Trophoblast cell (in vitro differentiated cells and primary cell): ENCODE measurements at regions not wholly inside any gene's neighbourhood (a gene's known extent, or its start where the extent isn't known, plus 50 kb on each side); places are given as distances from the start of the nearest gene placed in this dataset.

Experiments
- DNase-seq, 2 donors: peaks; one replicate each; pipeline ENCODE4 v3.0.0-alpha.2; 2016
- H2AFZ ChIP-seq: 2 replicates; pipeline ENCODE4 v1.6.1; 2013; ENCODE audit warnings: low read length, moderate library complexity, mild to moderate bottlenecking; ENCODE audit not compliant: insufficient read depth, poor library complexity
- H2AK5ac ChIP-seq: 2 replicates; pipeline ENCODE4 v1.6.1; 2013; ENCODE audit warnings: mild to moderate bottlenecking, low read length
- H2BK120ac ChIP-seq: 2 replicates; pipeline ENCODE4 v1.6.1; 2013; ENCODE audit warnings: low read length, mild to moderate bottlenecking, moderate library complexity; ENCODE audit not compliant: insufficient read depth, poor library complexity
- H2BK12ac ChIP-seq: 2 replicates; pipeline ENCODE4 v1.6.1; 2013; ENCODE audit warnings: mild to moderate bottlenecking, low read length, moderate library complexity
- H2BK5ac ChIP-seq: 2 replicates; pipeline ENCODE4 v1.6.1; 2013; ENCODE audit warnings: low read length, low read depth, moderate library complexity, mild to moderate bottlenecking; ENCODE audit not compliant: poor library complexity
- H3K14ac ChIP-seq: 2 replicates; pipeline ENCODE4 v1.6.1; 2013; ENCODE audit warnings: mild to moderate bottlenecking, low read length
- H3K18ac ChIP-seq: 2 replicates; pipeline ENCODE4 v1.6.1; 2013; ENCODE audit warnings: mild to moderate bottlenecking, low read length
- H3K23ac ChIP-seq: 2 replicates; pipeline ENCODE4 v1.6.1; 2013; ENCODE audit warnings: low read length
- H3K27ac ChIP-seq: 2 replicates; pipeline ENCODE4 v1.5.1; 2013; ENCODE audit warnings: low read depth, mild to moderate bottlenecking, inconsistent platforms, low read length, moderate library complexity
- H3K27me3 ChIP-seq: 2 replicates; pipeline ENCODE4 v1.6.1; 2013; ENCODE audit warnings: inconsistent platforms, mild to moderate bottlenecking, low read length, moderate library complexity; ENCODE audit not compliant: insufficient read depth
- H3K36me3 ChIP-seq, 2 experiments: 1 replicate in 1 of 2; 2 replicates in 1 of 2; pipeline ENCODE4 v1.6.1; 2013; ENCODE audit warnings: low read length in 2 of 2, mild to moderate bottlenecking in 2 of 2, moderate library complexity in 1 of 2; ENCODE audit not compliant: insufficient read depth in 2 of 2, control insufficient read depth in 1 of 2
- H3K4ac ChIP-seq: 2 replicates; pipeline ENCODE4 v1.6.1; 2013; ENCODE audit warnings: low read depth, mild to moderate bottlenecking, low read length, moderate library complexity
- H3K4me1 ChIP-seq, 2 experiments: 1 replicate in 1 of 2; 2 replicates in 1 of 2; pipeline ENCODE4 v1.6.1; 2013; ENCODE audit warnings: low read length in 2 of 2, mild to moderate bottlenecking in 2 of 2, moderate library complexity in 1 of 2; ENCODE audit not compliant: insufficient read depth in 2 of 2, control insufficient read depth in 1 of 2
- H3K4me2 ChIP-seq: 2 replicates; pipeline ENCODE4 v1.6.1; 2013; ENCODE audit warnings: inconsistent platforms, mild to moderate bottlenecking, low read length, moderate library complexity
- H3K4me3 ChIP-seq: 2 replicates; pipeline ENCODE4 v1.5.1; 2013; ENCODE audit warnings: mild to moderate bottlenecking, low read depth, low read length, inconsistent platforms
- H3K79me1 ChIP-seq: one replicate; pipeline ENCODE4 v1.6.1; 2013; ENCODE audit warnings: low read length
- H3K79me2 ChIP-seq: 2 replicates; pipeline ENCODE4 v1.6.1; 2013; ENCODE audit warnings: low read length, mild to moderate bottlenecking; ENCODE audit not compliant: control insufficient read depth, insufficient read depth, poor library complexity
- H3K9ac ChIP-seq: 2 replicates; pipeline ENCODE4 v1.6.1; 2013; ENCODE audit warnings: mild to moderate bottlenecking, low read length
- H3K9me3 ChIP-seq: 2 replicates; pipeline ENCODE4 v1.6.1; 2013; ENCODE audit warnings: low read depth, mild to moderate bottlenecking, control low read depth, inconsistent platforms, low read length; ENCODE audit not compliant: insufficient read depth
- H4K12ac ChIP-seq: 2 replicates; pipeline ENCODE4 v1.6.1; 2013; ENCODE audit warnings: low read depth, mild to moderate bottlenecking, low read length, moderate library complexity
- H4K8ac ChIP-seq: 2 replicates; pipeline ENCODE4 v1.6.1; 2013; ENCODE audit warnings: low read depth, mild to moderate bottlenecking, low read length, moderate library complexity
- H4K91ac ChIP-seq: one replicate; pipeline ENCODE4 v1.6.1; 2013; ENCODE audit warnings: low read depth, mild to moderate bottlenecking, low read length, moderate library complexity
- WGBS: extraction: QIAGEN DNeasy Blood & Tissue Kit; methylation state at CpG from one replicate; pipeline ENCODE4 v1.1.7; 2013; ENCODE audit warnings: missing lambda C conversion rate; ENCODE audit not compliant: insufficient read length, insufficient coverage; ENCODE audit errors: extremely low coverage; 5-methylcytosine and 5-hydroxymethylcytosine counted together

DNA sequence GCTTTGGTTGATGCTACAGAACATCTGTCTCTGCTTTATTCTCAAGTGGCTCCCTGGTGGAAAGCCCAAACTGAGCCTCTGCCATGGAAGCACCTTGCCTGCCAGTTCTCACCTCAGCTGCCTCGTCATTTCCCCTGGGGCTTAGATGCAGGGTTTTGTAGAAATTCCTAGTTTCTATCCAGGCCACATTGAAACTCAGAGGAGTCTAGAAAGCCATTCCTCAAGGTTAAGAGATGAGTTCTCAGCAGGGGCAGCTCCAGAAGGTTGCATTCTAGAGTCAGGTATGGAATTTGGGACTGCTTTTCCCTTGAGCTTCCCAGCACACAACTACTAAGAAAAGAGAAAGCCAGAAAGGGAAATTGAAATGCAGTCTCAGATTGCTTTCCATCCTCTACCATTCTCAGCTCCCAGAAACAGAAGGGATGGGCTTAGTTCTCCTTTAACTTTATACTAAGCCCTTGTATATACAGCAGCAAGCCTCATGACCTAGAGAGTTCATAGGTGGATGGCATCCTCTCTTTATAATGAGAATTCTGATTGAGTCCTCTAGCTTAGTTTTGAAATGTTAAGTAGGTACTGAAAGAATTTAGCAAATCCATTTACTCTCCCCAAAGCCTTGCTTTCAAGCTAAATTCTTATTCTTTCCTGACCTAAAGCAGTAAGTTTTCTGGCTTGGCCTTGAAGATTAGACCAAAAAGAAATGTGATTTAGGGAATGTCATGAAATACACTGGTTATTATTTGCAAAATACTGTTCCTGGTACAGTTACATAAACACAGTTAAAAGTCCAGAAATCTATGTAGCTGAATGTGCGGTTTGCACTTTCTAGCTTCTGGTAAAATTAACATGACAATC is 66.0 kb upstream of the MEF2C start:
- H3K4me3 ChIP-seq = no peak overlapping the region
- WGBS = no CpG with 5 or more reads among the region's 2 CpGs
- no peak overlapping the region for H3K27ac ChIP-seq
- no peak overlapping the region for H2BK5ac ChIP-seq
- H4K12ac ChIP-seq = no peak overlapping the region
- H3K27me3 ChIP-seq = no peaks in the 10 kb centered on the region
- H3K18ac ChIP-seq = no peak overlapping the region
- no peak overlapping the region for H3K4me2 ChIP-seq
- no peak overlapping the region for H4K91ac ChIP-seq
- no peak overlapping the region for H3K23ac ChIP-seq
- no peak overlapping the region for H2BK12ac ChIP-seq
- no peak overlapping the region for H2BK120ac ChIP-seq
- DNase-seq = no peak
- H2AFZ ChIP-seq = no peak overlapping the region
- no peak overlapping the region for H4K8ac ChIP-seq
- H3K14ac ChIP-seq = no peak overlapping the region
- no peaks in the 10 kb centered on the region for H3K79me1 ChIP-seq
- no peak overlapping the region for H2AK5ac ChIP-seq
- no peaks in the 10 kb centered on the region for H3K79me2 ChIP-seq
- H3K9me3 ChIP-seq = no peaks in the 10 kb centered on the region
- H3K4ac ChIP-seq = no peak overlapping the region
- no peak overlapping the region for H3K9ac ChIP-seq
- no peaks in the 10 kb centered on the region for H3K36me3 ChIP-seq
- H3K4me1 ChIP-seq = no peaks in the 10 kb centered on the region

DNA sequence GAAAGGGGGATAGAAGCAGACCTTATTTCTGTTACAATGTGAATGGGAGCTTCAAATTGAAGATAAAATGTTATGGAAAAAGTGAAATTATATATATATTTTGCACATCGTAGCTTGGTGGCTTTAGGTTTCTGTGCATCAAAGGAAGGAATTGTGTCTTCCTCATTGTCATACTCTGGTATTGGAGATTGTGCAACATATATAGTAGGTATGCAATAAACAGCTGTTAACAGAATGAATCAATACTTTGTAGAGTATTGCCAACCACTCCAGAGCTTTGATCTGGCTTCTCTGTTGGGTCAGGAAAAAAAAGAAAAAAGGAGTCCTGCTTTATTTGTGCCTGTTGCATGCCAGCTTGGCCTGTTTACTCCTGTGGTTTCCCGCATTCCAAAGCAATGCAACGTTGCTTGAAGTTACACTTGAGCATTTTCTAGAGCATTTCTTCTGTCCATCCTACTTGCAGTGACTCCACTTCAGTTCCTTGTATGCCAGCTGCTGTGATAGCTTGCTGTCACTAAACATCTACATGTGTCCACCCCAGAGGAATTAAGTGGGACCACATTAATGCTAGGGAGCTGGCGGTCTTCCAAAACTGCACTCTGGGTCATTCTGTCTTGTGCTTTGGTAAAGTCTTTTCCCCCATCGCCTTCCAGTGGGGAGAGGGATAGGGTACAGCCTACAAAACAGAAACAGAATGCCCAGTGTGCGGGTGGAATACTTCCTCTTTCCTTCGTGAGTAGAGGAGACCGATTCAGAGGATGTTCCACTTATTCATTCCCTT is 62.0 kb upstream of the MEF2C start:
- no peak overlapping the region for H4K91ac ChIP-seq
- no peak overlapping the region for H2BK120ac ChIP-seq
- H3K79me1 ChIP-seq = no peaks in the 10 kb centered on the region
- H3K36me3 ChIP-seq = no peaks in the 10 kb centered on the region
- H3K4me3 ChIP-seq = no peak overlapping the region
- no peaks in the 10 kb centered on the region for H3K27me3 ChIP-seq
- H2AFZ ChIP-seq = no peak overlapping the region
- no peak overlapping the region for H3K9ac ChIP-seq
- no peak overlapping the region for H3K14ac ChIP-seq
- no peaks in the 10 kb centered on the region for H3K9me3 ChIP-seq
- no peaks in the 10 kb centered on the region for H3K79me2 ChIP-seq
- no CpG with 5 or more reads among the region's 8 CpGs for WGBS
- no peak overlapping the region for H3K4me2 ChIP-seq
- H2BK12ac ChIP-seq = no peak overlapping the region
- no peak overlapping the region for H3K27ac ChIP-seq
- no peak overlapping the region for H2BK5ac ChIP-seq
- no peak overlapping the region for H3K18ac ChIP-seq
- no peak overlapping the region for H4K8ac ChIP-seq
- no peak overlapping the region for H3K4ac ChIP-seq
- no peaks in the 10 kb centered on the region for H3K4me1 ChIP-seq
- H3K23ac ChIP-seq = no peak overlapping the region
- no peak for DNase-seq
- no peak overlapping the region for H2AK5ac ChIP-seq
- no peak overlapping the region for H4K12ac ChIP-seq

DNA sequence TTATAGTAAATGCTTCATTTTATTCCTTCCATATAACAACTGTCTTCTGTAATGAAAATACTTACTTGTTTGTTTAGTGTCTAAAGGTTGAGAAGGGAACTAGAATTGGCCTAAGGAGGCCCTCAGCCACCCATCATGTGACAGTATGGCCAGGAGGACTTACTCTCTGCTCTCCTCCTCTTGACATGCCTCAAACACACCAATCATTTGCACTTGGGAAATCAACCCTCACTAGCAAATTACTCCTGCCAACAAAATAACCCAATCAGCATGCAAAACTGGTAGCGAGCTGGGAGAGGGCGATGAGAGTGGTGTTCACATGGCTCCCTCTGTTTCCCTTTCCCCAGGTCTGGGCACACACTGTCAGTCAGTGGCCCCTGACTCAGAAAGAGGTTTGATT is 58.6 kb upstream of the MEF2C start:
- Histone ChIP-seq H4K91ac (no peak overlapping the region), H2BK5ac (no peak overlapping the region), H3K79me2 (no peaks in the 10 kb centered on the region), H3K4me1 (no peaks in the 10 kb centered on the region), H3K9me3 (no peaks in the 10 kb centered on the region), H3K36me3 (no peaks in the 10 kb centered on the region), H3K23ac (no peak overlapping the region), H3K14ac (no peak overlapping the region), H4K8ac (no peak overlapping the region), H3K4ac (no peak overlapping the region), H3K4me3 (no peak overlapping the region), H4K12ac (no peak overlapping the region), H3K9ac (no peak overlapping the region), H2BK120ac (no peak overlapping the region), H3K27me3 (no peaks in the 10 kb centered on the region), H3K27ac (no peak overlapping the region), H2BK12ac (no peak overlapping the region), H2AK5ac (no peak overlapping the region), H2AFZ (no peak overlapping the region), H3K18ac (no peak overlapping the region), H3K79me1 (no peaks in the 10 kb centered on the region), H3K4me2 (no peak overlapping the region)
- DNase-seq = no peak
- no CpG with 5 or more reads among the region's 2 CpGs for WGBS

DNA sequence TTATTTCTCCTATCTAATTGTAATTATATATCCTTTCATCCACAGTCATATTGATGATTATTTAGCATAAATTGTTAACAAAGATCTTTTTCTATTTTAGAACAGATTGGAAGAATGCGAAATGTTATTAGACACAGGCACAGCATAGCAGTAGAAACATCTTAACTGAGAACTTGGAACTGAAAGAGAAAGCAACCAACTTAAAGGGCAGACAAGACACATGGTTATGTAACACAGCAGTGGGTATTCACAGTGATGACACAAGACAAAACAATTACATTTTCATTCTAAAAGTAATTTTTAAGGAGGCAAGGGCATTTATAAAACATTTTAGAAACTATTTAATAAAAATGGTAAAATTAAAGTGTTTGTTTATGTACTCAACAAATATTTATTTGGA is 57.7 kb upstream of the MEF2C start:
- no peak overlapping the region for H3K27ac ChIP-seq
- no peak overlapping the region for H4K12ac ChIP-seq
- no peak overlapping the region for H2BK5ac ChIP-seq
- no peak overlapping the region for H2AFZ ChIP-seq
- H3K79me2 ChIP-seq = no peaks in the 10 kb centered on the region
- H3K79me1 ChIP-seq = no peaks in the 10 kb centered on the region
- H3K36me3 ChIP-seq = no peaks in the 10 kb centered on the region
- no CpG with 5 or more reads among the region's 1 CpG for WGBS
- no peak overlapping the region for H4K8ac ChIP-seq
- no peak overlapping the region for H3K23ac ChIP-seq
- H3K27me3 ChIP-seq = no peaks in the 10 kb centered on the region
- no peaks in the 10 kb centered on the region for H3K9me3 ChIP-seq
- no peak overlapping the region for H3K9ac ChIP-seq
- no peak overlapping the region for H3K14ac ChIP-seq
- no peak overlapping the region for H2BK12ac ChIP-seq
- H3K4me2 ChIP-seq = no peak overlapping the region
- H3K4me1 ChIP-seq = no peaks in the 10 kb centered on the region
- H3K4ac ChIP-seq = no peak overlapping the region
- no peak overlapping the region for H4K91ac ChIP-seq
- no peak overlapping the region for H3K4me3 ChIP-seq
- DNase-seq = no peak
- H3K18ac ChIP-seq = no peak overlapping the region
- no peak overlapping the region for H2BK120ac ChIP-seq
- H2AK5ac ChIP-seq = no peak overlapping the region
